ENCODE measurements at regions not wholly inside any gene's neighbourhood (a gene's known extent, or its start where the extent isn't known, plus 50 kb on each side); places are given as distances from the start of the nearest gene placed in this dataset.

DNA sequence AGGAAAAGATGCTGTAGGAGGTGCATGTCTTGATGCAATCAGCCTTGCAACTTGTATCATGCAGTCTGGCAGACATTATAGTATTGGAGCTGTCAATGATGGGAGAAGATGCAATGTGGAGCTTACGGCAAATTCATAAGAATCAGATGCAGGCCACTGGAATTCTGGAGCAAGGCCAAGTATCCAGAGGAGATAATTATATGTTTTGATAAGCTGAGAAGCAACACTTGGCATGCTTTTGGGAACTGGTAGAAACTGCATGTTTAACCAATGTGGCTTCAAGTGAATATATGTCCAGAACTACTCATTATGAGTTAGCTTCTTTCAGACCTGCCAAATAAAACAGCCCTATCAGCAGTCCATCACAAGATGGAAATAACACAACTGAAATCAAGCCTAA, 249.1 kb upstream of the PPFIA2 start:
- no peaks in the 10 kb centered on the region for H3K9me2 ChIP-seq
- no peaks in the 10 kb centered on the region for H3K27me3 ChIP-seq (ENCODE audit: insufficient read depth)
- no peaks in the 10 kb centered on the region for H3K79me2 ChIP-seq (ENCODE audit: insufficient read depth)
- no peak overlapping the region for H3K4me3 ChIP-seq (ENCODE audit: low read depth in 2 of 2, low read length in 1 of 2)
- no peak overlapping the region for H3K9ac ChIP-seq
- POLR2A ChIA-PET, result no interaction called here
- H3K4me1 ChIP-seq (ENCODE audit: control insufficient read depth in 1 of 2, insufficient read depth in 2 of 2, low read depth in 1 of 2, low read length in 1 of 2), result no peaks in the 10 kb centered on the region
- CTCF ChIA-PET, result no interaction called here
- WGBS (ENCODE audit: low lambda C conversion rate), result 12% methylated on average over 1 of the region's 1 CpG
- H3K36me3 ChIP-seq (replicated peaks in 1 of 2; ENCODE audit: control insufficient read depth in 1 of 2, insufficient read depth in 2 of 2, low read length in 1 of 2), result no peaks in the 10 kb centered on the region
- H3K27ac ChIP-seq (ENCODE audit: low read depth in 2 of 2, low read length in 1 of 2), result no peak overlapping the region
- H4K20me1 ChIP-seq (ENCODE audit: insufficient read depth), result no peaks in the 10 kb centered on the region
- no peaks in the 10 kb centered on the region for H3F3A ChIP-seq (replicated peaks; ENCODE audit: insufficient read depth)
- TF ChIP-seq ELF1 (IDR thresholded peaks at IDR 0.05), result no peak
- TF ChIP-seq, protein P1, sequence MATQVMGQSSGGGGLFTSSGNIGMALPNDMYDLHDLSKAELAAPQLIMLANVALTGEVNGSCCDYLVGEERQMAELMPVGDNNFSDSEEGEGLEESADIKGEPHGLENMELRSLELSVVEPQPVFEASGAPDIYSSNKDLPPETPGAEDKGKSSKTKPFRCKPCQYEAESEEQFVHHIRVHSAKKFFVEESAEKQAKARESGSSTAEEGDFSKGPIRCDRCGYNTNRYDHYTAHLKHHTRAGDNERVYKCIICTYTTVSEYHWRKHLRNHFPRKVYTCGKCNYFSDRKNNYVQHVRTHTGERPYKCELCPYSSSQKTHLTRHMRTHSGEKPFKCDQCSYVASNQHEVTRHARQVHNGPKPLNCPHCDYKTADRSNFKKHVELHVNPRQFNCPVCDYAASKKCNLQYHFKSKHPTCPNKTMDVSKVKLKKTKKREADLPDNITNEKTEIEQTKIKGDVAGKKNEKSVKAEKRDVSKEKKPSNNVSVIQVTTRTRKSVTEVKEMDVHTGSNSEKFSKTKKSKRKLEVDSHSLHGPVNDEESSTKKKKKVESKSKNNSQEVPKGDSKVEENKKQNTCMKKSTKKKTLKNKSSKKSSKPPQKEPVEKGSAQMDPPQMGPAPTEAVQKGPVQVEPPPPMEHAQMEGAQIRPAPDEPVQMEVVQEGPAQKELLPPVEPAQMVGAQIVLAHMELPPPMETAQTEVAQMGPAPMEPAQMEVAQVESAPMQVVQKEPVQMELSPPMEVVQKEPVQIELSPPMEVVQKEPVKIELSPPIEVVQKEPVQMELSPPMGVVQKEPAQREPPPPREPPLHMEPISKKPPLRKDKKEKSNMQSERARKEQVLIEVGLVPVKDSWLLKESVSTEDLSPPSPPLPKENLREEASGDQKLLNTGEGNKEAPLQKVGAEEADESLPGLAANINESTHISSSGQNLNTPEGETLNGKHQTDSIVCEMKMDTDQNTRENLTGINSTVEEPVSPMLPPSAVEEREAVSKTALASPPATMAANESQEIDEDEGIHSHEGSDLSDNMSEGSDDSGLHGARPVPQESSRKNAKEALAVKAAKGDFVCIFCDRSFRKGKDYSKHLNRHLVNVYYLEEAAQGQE (IDR thresholded peaks at IDR 0.05; ENCODE audit: low read depth, low read length), result no peak
- no peaks in the 10 kb centered on the region for H3K9me3 ChIP-seq
- H3K4me2 ChIP-seq, result no peak overlapping the region
- no peak overlapping the region for H2AFZ ChIP-seq (ENCODE audit: low read depth)
- DNase-seq, result no peak

DNA sequence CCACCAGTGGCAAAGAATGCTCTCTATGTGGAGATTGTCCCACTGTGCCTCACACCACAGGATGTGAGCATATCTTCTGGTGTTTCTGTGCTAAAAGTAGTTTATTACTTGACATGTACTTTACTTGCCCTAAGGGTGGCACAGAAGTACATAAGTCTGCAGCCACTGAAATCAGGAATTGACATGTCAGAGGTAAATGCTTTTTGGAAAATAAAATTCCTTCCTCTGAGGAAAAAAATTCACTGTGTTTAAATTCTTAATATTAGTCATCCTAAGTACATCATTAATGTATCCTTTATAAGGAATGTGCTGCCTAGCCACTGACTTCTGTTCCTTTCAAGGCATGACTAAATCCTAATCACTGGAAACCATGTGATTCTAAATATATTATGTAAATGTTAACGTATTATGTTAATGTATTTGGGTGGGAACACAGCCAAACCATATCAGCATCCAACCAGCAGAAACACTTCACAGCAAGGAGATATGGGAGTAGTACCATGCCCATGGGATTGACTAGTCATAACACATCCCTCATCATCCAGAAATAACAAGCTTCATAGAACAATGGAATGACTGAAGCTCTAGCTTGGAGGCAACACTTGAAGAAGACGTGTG, 239.7 kb upstream of the PPFIA2 start:
- Histone ChIP-seq H3K27ac (ENCODE audit: low read depth in 2 of 2, low read length in 1 of 2) (no peak overlapping the region), H4K20me1 (ENCODE audit: insufficient read depth) (no peaks in the 10 kb centered on the region), H3K27me3 (ENCODE audit: insufficient read depth) (no peaks in the 10 kb centered on the region), H3K9me3 (no peaks in the 10 kb centered on the region), H3K36me3 (replicated peaks in 1 of 2; ENCODE audit: control insufficient read depth in 1 of 2, insufficient read depth in 2 of 2, low read length in 1 of 2) (no peaks in the 10 kb centered on the region), H3K79me2 (ENCODE audit: insufficient read depth) (no peaks in the 10 kb centered on the region), H3K9ac (no peak overlapping the region), H3K9me2 (no peaks in the 10 kb centered on the region), H3K4me2 (no peak overlapping the region), H3F3A (replicated peaks; ENCODE audit: insufficient read depth) (no peaks in the 10 kb centered on the region), H3K4me3 (ENCODE audit: low read depth in 2 of 2, low read length in 1 of 2) (no peak overlapping the region), H3K4me1 (ENCODE audit: control insufficient read depth in 1 of 2, insufficient read depth in 2 of 2, low read depth in 1 of 2, low read length in 1 of 2) (no peaks in the 10 kb centered on the region), H2AFZ (ENCODE audit: low read depth) (no peak overlapping the region)
- WGBS (ENCODE audit: low lambda C conversion rate), result 3% methylated on average over 2 of the region's 2 CpGs
- TF ChIP-seq, protein P2, sequence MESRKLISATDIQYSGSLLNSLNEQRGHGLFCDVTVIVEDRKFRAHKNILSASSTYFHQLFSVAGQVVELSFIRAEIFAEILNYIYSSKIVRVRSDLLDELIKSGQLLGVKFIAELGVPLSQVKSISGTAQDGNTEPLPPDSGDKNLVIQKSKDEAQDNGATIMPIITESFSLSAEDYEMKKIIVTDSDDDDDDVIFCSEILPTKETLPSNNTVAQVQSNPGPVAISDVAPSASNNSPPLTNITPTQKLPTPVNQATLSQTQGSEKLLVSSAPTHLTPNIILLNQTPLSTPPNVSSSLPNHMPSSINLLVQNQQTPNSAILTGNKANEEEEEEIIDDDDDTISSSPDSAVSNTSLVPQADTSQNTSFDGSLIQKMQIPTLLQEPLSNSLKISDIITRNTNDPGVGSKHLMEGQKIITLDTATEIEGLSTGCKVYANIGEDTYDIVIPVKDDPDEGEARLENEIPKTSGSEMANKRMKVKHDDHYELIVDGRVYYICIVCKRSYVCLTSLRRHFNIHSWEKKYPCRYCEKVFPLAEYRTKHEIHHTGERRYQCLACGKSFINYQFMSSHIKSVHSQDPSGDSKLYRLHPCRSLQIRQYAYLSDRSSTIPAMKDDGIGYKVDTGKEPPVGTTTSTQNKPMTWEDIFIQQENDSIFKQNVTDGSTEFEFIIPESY (IDR thresholded peaks at IDR 0.05; ENCODE audit: borderline replicate concordance, low read depth), result no peak
- TF ChIP-seq RXRA (IDR thresholded peaks at IDR 0.05; ENCODE audit: borderline replicate concordance, low read depth), result no peak
- no peak for TF ChIP-seq YY1 (IDR thresholded peaks at IDR 0.05; ENCODE audit: low read depth)
- TF ChIP-seq EZH2phosphoT487 (IDR thresholded peaks at IDR 0.05; ENCODE audit: borderline replicate concordance, low read depth), result no peak
- TF ChIP-seq SIN3A (IDR thresholded peaks at IDR 0.05; ENCODE audit: borderline replicate concordance, low read depth, low read length), result no peak
- no peak for TF ChIP-seq MXI1 (IDR thresholded peaks at IDR 0.05; ENCODE audit: low read depth, low read length)
- no peak for TF ChIP-seq ELF1 (IDR thresholded peaks at IDR 0.05)
- no peak for TF ChIP-seq NRF1 (IDR thresholded peaks at IDR 0.05; ENCODE audit: low read depth, low read length)
- no peak for TF ChIP-seq USF1 (IDR thresholded peaks at IDR 0.05; ENCODE audit: borderline replicate concordance, low read depth)
- TF ChIP-seq CHD2 (IDR thresholded peaks at IDR 0.05; ENCODE audit: low read length, partially characterized antibody), result no peak
- no peak for DNase-seq
- CTCF ChIA-PET, result no interaction called here
- POLR2A ChIA-PET, result no interaction called here
